SK-N-MC (cell line): ENCODE measurements at regions not wholly inside any gene's neighbourhood (a gene's known extent, or its start where the extent isn't known, plus 50 kb on each side); places are given as distances from the start of the nearest gene placed in this dataset.

Source experiments
- EZH2 ChIP-seq: fragments of 200-600 bp; sonication (generic); IDR thresholded peaks from one replicate; pipeline ENCODE4 v1.6.1; 2017; ENCODE audit warnings: antibody characterized with exemption
- FOXP2 ChIP-seq: optimal IDR thresholded peaks from 2 replicates; pipeline ENCODE3; 2011; ENCODE audit warnings: mild to moderate bottlenecking, moderate library complexity; ENCODE audit not compliant: insufficient read depth; ENCODE audit errors: extremely low read length, control extremely low read depth
- POLR2AphosphoS5 ChIP-seq: IDR thresholded peaks from 2 replicates; pipeline ENCODE4 v1.6.1; 2012; ENCODE audit warnings: mild to moderate bottlenecking, low read depth, low read length, borderline replicate concordance

DNA sequence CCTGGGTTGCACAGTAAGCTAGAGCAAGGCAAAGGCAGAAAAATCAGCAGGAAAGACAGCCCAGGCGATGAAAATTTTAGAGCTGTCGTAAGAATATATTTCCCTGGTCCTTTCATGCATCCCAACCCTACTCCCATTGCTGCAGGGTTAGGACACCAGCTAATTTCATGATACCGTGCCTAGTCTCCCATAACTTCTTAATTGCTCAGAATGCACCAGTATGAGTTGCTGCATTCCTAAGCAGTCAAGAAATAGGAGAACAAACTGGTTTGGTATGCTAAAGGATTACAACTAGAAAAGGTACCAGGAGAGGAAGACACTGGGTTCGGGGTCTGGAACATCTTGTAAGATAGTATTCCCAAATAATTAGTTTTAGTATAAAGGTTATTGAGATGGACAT lies 269.4 kb upstream of the NRXN1 start:
- TF ChIP-seq EZH2, result no peak
- TF ChIP-seq POLR2AphosphoS5, result no peak
- TF ChIP-seq FOXP2, result no peak
